OCI-LY1 (cell line): ENCODE measurements at regions not wholly inside any gene's neighbourhood (a gene's known extent, or its start where the extent isn't known, plus 50 kb on each side); places are given as distances from the start of the nearest gene placed in this dataset.

Experiments
- H2AFZ ChIP-seq: fragments of 200-600 bp; sonication (generic), shearing (Covaris generic); 2 replicates; pipeline ENCODE4 v1.6.0; 2014; ENCODE audit warnings: antibody characterized with exemption, mild to moderate bottlenecking, low read length
- H3F3A ChIP-seq: fragments of 200-600 bp; sonication (generic), shearing (Covaris generic); 2 replicates; pipeline ENCODE4 v1.6.0; 2014; ENCODE audit warnings: mild to moderate bottlenecking, antibody characterized with exemption, low read length, moderate library complexity; ENCODE audit not compliant: insufficient read depth
- H3K27ac ChIP-seq: fragments of 200-600 bp; sonication (generic); 2 replicates; pipeline ENCODE4 v1.5.1; 2014; ENCODE audit warnings: low read length, mixed run types, mild to moderate bottlenecking, low read depth; ENCODE audit not compliant: poor library complexity, severe bottlenecking
- H3K27me3 ChIP-seq: fragments of 200-600 bp; sonication (generic); 2 replicates; pipeline ENCODE4 v1.6.0; 2014; ENCODE audit warnings: antibody characterized with exemption, mild to moderate bottlenecking, low read length, moderate library complexity; ENCODE audit not compliant: insufficient read depth
- H3K36me3 ChIP-seq: fragments of 200-600 bp; sonication (generic); 2 replicates; pipeline ENCODE4 v1.6.1; 2014; ENCODE audit warnings: mild to moderate bottlenecking, antibody characterized with exemption, low read length, moderate library complexity, mixed read lengths; ENCODE audit not compliant: insufficient read depth
- H3K4me1 ChIP-seq: fragments of 200-600 bp; sonication (generic); 2 replicates; pipeline ENCODE4 v1.5.1; 2014; ENCODE audit warnings: mild to moderate bottlenecking, low read length, moderate library complexity; ENCODE audit not compliant: insufficient read depth, severe bottlenecking
- H3K4me2 ChIP-seq: fragments of 200-600 bp; sonication (generic), shearing (Covaris generic); 2 replicates; pipeline ENCODE4 v1.6.1; 2014; ENCODE audit warnings: low read length
- H3K4me3 ChIP-seq: fragments of 200-600 bp; sonication (generic); 2 replicates; pipeline ENCODE4 v1.5.1; 2014; ENCODE audit warnings: low read length, low read depth, mild to moderate bottlenecking, mixed read lengths; ENCODE audit not compliant: poor library complexity, severe bottlenecking
- H3K79me2 ChIP-seq: fragments of 200-600 bp; shearing (Covaris generic); 2 replicates; pipeline ENCODE4 v1.6.1; 2016; ENCODE audit warnings: mixed run types, low read length, mixed read lengths; ENCODE audit not compliant: insufficient read depth
- H3K9ac ChIP-seq: fragments of 200-600 bp; sonication (generic), shearing (Covaris generic); 2 replicates; pipeline ENCODE4 v1.6.1; 2014; ENCODE audit warnings: mild to moderate bottlenecking, low read length, mixed read lengths
- H3K9me2 ChIP-seq: fragments of 200-600 bp; sonication (generic), shearing (Covaris generic); 2 replicates; pipeline ENCODE4 v1.6.1; 2014; ENCODE audit warnings: low read depth, mild to moderate bottlenecking, low read length, mixed read lengths
- H3K9me3 ChIP-seq: fragments of 200-600 bp; shearing (Covaris generic); 2 replicates; pipeline ENCODE4 v1.6.1; 2014; ENCODE audit warnings: low read length, mixed read lengths
- H4K20me1 ChIP-seq: fragments of 200-600 bp; sonication (generic), shearing (Covaris generic); 2 replicates; pipeline ENCODE4 v1.6.0; 2016; ENCODE audit warnings: mild to moderate bottlenecking, low read length; ENCODE audit not compliant: insufficient read depth
- CTCF ChIP-seq: fragments of 200-600 bp; sonication (generic), shearing (Covaris generic); IDR thresholded peaks from 2 replicates; pipeline ENCODE4 v1.5.1; 2017; ENCODE audit warnings: mild to moderate bottlenecking, antibody characterized with exemption, low read length, moderate library complexity, mixed read lengths
- EZH2 ChIP-seq: fragments of 200-600 bp; sonication (generic), shearing (Covaris generic); IDR thresholded peaks from 2 replicates; pipeline ENCODE4 v1.8.0; 2017; ENCODE audit warnings: borderline replicate concordance, mixed run types, mild to moderate bottlenecking, antibody characterized with exemption, low read length, moderate library complexity, mixed read lengths

DNA sequence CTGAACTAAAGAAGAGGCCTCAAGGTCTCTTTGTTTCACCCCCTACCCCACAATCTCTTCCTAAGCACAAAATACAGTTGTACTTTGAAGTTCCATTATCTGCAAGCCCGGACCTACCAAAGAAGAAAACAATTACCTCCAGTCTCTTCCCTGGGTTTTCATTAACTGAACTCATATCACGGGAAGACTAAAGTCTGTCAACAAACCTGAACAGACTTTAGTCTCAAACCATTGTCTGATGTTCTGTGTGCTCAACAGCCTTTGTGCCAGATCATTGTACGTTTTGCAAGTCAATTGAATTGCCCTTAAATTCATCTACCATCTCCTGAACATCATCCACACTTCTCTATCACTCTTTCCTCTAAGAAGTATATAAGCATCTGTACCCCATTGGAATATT is 1021.9 kb upstream of the CDH2 start:
- no peaks in the 10 kb centered on the region for H4K20me1 ChIP-seq
- H3F3A ChIP-seq, result no peaks in the 10 kb centered on the region
- H3K4me2 ChIP-seq, result no peak overlapping the region
- H3K27ac ChIP-seq, result no peak overlapping the region
- no peak overlapping the region for H3K4me3 ChIP-seq
- H3K9me3 ChIP-seq, result no peaks in the 10 kb centered on the region
- no peaks in the 10 kb centered on the region for H3K27me3 ChIP-seq
- TF ChIP-seq CTCF (no peak), EZH2 (no peak)
- no peaks in the 10 kb centered on the region for H3K9me2 ChIP-seq
- H3K36me3 ChIP-seq, result no peaks in the 10 kb centered on the region
- no peaks in the 10 kb centered on the region for H3K4me1 ChIP-seq
- H3K9ac ChIP-seq, result no peak overlapping the region
- no peak overlapping the region for H2AFZ ChIP-seq
- H3K79me2 ChIP-seq, result no peaks in the 10 kb centered on the region

- TF ChIP-seq CTCF (no peak), EZH2 (no peak)
- H3K4me3 ChIP-seq, result no peak overlapping the region
- H3K4me2 ChIP-seq, result no peak overlapping the region
- no peaks in the 10 kb centered on the region for H3K79me2 ChIP-seq
- no peak overlapping the region for H3K27ac ChIP-seq
- H3F3A ChIP-seq, result no peaks in the 10 kb centered on the region
- H3K9ac ChIP-seq, result no peak overlapping the region
- no peaks in the 10 kb centered on the region for H3K9me3 ChIP-seq
- no peak overlapping the region for H2AFZ ChIP-seq
- H3K27me3 ChIP-seq, result no peaks in the 10 kb centered on the region
- H3K36me3 ChIP-seq, result no peaks in the 10 kb centered on the region
- no peaks in the 10 kb centered on the region for H4K20me1 ChIP-seq
- H3K4me1 ChIP-seq, result no peaks in the 10 kb centered on the region
- H3K9me2 ChIP-seq, result no peaks in the 10 kb centered on the region
Measured at GRCh38 chr18:29196307-29196706, 1019.4 kb upstream of the CDH2 start.

GRCh38 chr18:29191263-29191662 is 1014.3 kb upstream of the CDH2 start:
- no peak overlapping the region for H2AFZ ChIP-seq
- no peaks in the 10 kb centered on the region for H4K20me1 ChIP-seq
- H3K36me3 ChIP-seq, result no peaks in the 10 kb centered on the region
- H3K9me3 ChIP-seq, result no peaks in the 10 kb centered on the region
- no peaks in the 10 kb centered on the region for H3K79me2 ChIP-seq
- TF ChIP-seq CTCF (peak; percentile 32; the same call in 1 of the 2 replicates), EZH2 (no peak)
- no peaks in the 10 kb centered on the region for H3K4me1 ChIP-seq
- H3K9ac ChIP-seq, result no peak overlapping the region
- H3F3A ChIP-seq, result no peaks in the 10 kb centered on the region
- no peak overlapping the region for H3K27ac ChIP-seq
- no peaks in the 10 kb centered on the region for H3K9me2 ChIP-seq
- H3K27me3 ChIP-seq, result no peaks in the 10 kb centered on the region
- no peak overlapping the region for H3K4me3 ChIP-seq
- H3K4me2 ChIP-seq, result no peak overlapping the region
